A204.1 (cell line): ENCODE measurements at regions not wholly inside any gene's neighbourhood (a gene's known extent, or its start where the extent isn't known, plus 50 kb on each side); places are given as distances from the start of the nearest gene placed in this dataset.
"Not testable (repeated sequence)": the region's sequence is repeated elsewhere in the genome, so short reads cannot be mapped to it uniquely, and the experiment has no call there.

Experiments
- FAIRE-seq: peaks from 2 replicates; lab custom pipeline; 2012; peaks lifted over from hg19 to GRCh38; lab: Jason Lieb, UNC

GRCh38 chr4:138437263-138437851 is 195.2 kb upstream of the SLC7A11 start:
- FAIRE-seq, result no peak

DNA sequence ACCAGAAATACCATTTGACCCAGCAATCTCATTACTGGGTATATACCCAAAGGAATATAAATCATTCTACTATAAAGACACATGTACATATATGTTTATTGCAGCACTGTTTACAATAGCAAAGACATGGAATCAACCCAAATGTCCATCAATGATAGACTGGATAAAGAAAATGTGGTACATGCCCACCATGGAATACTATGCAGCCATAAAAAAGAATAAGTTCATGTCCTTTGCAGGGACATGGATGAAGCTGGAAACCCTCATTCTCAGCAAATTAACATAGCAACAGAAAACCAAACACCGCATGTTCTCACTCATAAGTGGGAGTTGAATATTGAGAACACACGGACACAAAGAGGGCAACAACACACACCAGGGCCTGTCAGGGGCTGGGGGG is 193.6 kb upstream of the SLC7A11 start:
- not testable (repeated sequence) for FAIRE-seq

DNA sequence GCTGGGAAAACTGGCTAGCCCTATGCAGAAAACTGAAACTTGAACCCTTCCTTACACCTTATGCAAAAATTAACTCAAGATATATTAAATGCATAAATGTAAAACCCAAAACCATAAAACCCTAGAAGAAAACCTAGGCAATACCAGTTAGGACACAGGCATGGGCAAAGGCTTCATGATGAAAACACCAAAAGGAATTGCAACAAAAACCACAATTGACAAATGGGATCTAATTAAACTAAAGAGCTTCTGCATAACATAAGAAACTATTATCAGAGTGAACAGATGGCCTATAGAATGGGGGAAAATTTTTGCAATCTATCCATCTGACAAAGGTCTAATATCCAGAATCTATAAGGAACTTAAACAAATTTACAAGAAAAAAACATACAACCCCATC is 192.9 kb upstream of the SLC7A11 start:
- not testable (repeated sequence) for FAIRE-seq

DNA sequence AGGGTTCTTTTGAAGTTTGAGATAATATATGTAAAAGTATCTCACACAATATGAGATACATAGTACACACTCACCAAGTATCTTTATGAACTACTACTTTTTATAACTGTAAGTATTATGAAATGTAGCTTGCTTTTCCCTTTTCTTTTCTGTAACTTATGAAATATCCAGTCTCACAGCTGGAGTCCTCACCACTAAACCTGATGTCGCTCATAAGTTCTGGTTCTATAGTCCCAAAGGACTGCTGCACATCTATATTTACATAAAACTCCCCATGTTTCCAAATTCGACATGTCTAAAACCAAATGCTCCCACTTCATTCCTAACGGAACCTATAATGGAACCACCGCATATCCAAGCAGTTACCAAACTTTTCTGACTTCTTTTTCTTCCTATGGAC is 186.5 kb upstream of the SLC7A11 start:
- FAIRE-seq, result no peak

- FAIRE-seq, result no peak
Measured at GRCh38 chr4:138426786-138427185, 184.6 kb upstream of the SLC7A11 start.

DNA sequence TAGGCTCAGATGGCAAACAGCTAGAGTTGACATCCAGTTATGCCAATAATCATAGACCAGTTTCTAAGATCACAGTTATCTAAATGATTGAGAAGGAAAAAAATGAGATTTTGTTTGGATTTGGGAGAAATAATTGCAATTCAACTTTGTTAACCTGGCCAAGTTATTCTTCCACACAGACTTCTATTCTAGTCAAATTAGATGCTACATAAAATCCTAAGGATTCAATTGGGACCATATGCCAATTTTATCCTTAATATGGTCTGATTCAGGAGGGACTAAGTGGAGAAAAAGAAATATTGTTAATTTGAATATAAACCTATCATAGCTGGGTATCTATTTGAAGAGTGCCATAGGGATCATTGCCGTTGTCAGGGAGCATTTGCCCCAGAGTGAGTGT is 178.3 kb upstream of the SLC7A11 start:
- FAIRE-seq, result no peak

- FAIRE-seq, result no peak
Measured at GRCh38 chr4:138414202-138414601, 172.1 kb upstream of the SLC7A11 start.

GRCh38 chr4:138413273-138413672 is 171.1 kb upstream of the SLC7A11 start:
- FAIRE-seq, result no peak

- no peak for FAIRE-seq
Measured at GRCh38 chr4:138412847-138413246, 170.7 kb upstream of the SLC7A11 start.

GRCh38 chr4:138410266-138410665 is 168.1 kb upstream of the SLC7A11 start:
- no peak for FAIRE-seq

DNA sequence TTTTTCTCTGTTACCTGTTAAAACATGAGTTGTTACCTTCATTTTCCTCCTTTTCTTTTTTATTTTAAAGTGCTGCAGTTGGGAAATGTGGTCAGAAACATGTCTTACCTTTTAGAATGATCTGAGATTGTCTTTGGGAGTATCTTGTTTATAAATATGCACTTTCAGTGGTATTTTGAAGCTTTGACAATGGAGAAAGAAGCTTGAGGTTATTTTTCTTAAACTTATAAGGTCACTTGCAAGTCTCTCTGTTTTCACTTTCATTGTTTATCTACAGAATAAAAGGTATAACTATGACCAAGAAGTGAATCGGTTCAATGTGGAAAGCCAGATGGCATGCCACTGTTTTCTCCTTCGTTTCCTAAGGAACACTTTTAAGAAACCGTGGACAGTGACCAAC is 167.5 kb upstream of the SLC7A11 start:
- no peak for FAIRE-seq

DNA sequence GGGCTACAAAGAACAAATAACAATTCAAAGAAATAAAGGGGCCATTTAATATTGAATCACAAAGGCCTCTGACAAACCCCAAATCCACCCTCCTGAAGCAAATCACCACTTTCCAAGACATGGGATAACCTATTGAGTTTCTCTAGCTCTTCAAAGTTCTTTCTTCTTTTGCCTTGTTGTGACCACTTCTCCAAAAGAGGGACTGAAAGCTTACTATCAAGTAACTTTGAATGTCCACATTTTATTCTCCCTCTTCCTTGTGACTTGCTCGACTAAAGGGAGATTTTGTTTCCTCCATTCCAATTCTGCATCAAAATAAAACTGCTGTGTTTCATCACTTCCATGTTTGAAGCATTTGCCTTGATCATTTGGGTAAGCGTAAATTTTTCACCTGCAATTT is 166.6 kb upstream of the SLC7A11 start:
- FAIRE-seq, result no peak

- no peak for FAIRE-seq
Measured at GRCh38 chr4:138407329-138407728, 165.2 kb upstream of the SLC7A11 start.

DNA sequence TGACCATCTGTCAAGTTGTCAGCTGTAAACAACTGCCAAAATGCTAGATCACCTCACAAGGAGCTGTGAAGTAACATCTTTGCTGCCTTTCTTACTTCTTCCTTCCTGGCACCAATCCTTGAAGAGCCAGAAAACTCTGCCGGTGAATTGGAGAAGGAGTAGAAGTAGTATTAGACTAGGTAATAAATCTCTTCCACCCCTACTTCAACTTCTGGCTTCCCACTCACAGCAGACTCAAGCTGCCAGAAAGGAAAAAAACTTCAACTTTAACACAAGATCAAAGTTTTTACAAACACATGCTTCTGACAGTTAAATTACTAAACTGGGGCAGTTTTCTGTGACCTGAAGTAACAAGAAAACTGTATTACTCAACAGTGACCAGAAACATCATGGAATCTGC is 164.7 kb upstream of the SLC7A11 start:
- no peak for FAIRE-seq

- no peak for FAIRE-seq
Measured at GRCh38 chr4:138405934-138406567, 163.9 kb upstream of the SLC7A11 start.

DNA sequence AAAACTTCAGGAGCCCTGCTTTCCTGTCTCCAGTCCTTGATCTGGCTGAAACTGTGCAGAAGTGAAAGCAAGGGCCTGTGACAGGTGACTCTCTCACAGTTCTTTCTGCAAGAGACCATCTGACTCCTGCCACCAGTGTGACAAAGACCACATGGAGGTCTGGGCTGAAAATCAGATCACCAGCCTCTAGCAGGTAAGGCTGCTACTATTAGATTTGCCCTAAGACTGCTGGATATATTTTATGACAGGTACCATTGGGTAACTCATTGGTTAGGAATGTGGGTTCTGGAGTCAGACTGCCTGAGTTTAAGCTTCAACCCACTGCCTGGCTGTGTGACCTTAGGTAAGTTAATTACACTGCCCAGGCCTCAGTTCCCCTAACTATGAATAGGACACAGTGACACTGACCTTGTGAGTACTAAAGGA is 163.3 kb upstream of the SLC7A11 start:
- no peak for FAIRE-seq

GRCh38 chr4:138404801-138405200 is 162.7 kb upstream of the SLC7A11 start:
- FAIRE-seq, result no peak

DNA sequence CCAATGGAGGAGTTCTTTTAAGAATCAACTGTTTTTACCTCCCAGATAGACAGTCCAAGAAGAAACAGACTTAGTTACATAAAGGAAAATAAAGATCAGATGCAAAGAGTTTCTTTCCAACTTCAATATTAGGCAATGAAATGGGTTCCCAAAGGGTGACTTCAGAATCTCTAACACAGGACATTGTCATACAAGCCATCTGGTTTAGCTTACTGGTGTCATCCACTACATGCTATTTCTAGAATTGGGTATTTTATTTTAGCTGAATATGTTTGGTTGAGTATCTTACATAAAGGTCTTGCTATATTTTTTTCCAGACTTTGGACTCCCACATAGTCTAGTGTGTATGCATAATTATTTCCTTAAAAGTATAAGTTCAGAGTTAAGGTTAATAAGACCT is 162.1 kb upstream of the SLC7A11 start:
- no peak for FAIRE-seq

GRCh38 chr4:138401334-138401733 is 159.2 kb upstream of the SLC7A11 start:
- FAIRE-seq, result no peak

DNA sequence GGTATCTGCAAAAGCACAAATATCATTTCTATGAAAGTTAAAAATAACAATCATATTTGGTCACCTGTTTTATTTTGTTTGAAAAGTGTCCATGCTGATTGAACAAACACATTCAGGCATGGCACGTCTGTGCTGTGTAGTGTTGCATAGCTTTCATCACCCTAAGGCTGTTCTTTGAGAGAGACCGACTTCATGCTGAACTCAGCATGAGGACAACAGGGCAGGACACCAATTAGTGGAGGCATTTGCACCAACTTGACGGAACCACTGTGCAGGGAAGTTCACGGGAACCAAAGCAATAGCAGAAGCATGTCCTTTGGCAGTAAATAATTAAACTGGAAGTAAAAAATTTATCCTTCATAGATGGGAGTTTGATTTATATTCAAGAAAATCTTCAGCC is 158.4 kb upstream of the SLC7A11 start:
- FAIRE-seq, result no peak

DNA sequence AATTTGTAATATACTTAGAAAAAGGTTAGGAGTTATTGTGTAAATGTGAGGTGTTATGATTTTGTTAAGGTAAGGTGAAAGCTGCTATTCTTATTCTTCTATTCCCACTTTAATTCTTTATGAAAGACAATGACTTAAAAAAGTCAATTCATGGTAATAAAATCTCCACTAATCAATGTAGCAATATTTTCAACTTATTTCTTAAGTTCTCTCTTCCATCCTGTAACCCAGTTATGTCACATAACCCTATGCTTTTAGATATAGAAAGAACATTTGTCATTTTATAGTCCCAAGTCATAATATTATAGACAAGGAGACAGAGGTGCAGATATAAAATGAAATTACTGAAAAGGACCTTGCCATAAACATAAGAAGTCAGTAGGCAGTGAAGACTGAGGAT is 157.9 kb upstream of the SLC7A11 start:
- no peak for FAIRE-seq

GRCh38 chr4:138399081-138399480 is 156.9 kb upstream of the SLC7A11 start:
- no peak for FAIRE-seq

GRCh38 chr4:138398322-138398721 is 156.2 kb upstream of the SLC7A11 start:
- FAIRE-seq, result no peak

- no peak for FAIRE-seq
Measured at GRCh38 chr4:138393886-138394610, 151.9 kb upstream of the SLC7A11 start.
